ENCODE measurements at regions not wholly inside any gene's neighbourhood (a gene's known extent, or its start where the extent isn't known, plus 50 kb on each side); places are given as distances from the start of the nearest gene placed in this dataset.

DNA sequence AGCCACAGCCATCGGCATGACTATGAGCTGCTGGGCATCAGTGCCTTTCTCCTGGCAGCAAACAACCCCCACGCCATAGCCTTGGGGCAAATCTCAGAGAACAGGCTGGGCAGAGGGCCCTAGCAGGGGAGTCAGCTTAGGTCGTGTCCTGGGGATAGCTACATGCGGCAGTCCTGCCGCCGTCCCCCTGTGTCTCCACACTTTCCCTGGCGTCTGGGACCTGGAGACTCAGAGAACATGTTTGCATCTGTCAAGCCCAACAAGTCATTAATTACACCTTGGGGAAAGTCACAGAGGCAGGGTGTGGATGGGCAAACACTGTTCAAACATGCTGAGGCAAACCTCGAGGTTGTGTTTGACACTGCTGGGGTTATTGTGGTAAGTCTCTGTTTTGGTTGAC, 123.6 kb downstream of the C5orf15 start:
- no peak overlapping the region for H3K27ac Mint-ChIP-seq
- peaks cover 46% of the 10 kb centered on the region for H3K27me3 Mint-ChIP-seq (ENCODE audit: insufficient read depth)
- no peak for DNase-seq

GRCh38 chr5:133843911-133844310, 124.5 kb downstream of the C5orf15 start:
- Mint-ChIP-seq H3K27me3 (ENCODE audit: insufficient read depth) (peaks cover 43% of the 10 kb centered on the region), H3K27ac (no peak overlapping the region), H3K9me3 (no peaks in the 10 kb centered on the region), H3K4me1 (ENCODE audit: low read depth) (no peaks in the 10 kb centered on the region), H3K4me3 (no peak overlapping the region), H3K36me3 (ENCODE audit: low read depth) (no peaks in the 10 kb centered on the region)
- no peak for TF ChIP-seq CTCF (IDR thresholded peaks at IDR 0.05)
- no peak for DNase-seq

More for the DNA sequence above, 123.6 kb downstream of the C5orf15 start:
- no peaks in the 10 kb centered on the region for H3K9me3 Mint-ChIP-seq
- no peak overlapping the region for H3K4me3 Mint-ChIP-seq
- H3K36me3 Mint-ChIP-seq (ENCODE audit: low read depth), result no peaks in the 10 kb centered on the region
- H3K4me1 Mint-ChIP-seq (ENCODE audit: low read depth), result no peaks in the 10 kb centered on the region
- TF ChIP-seq CTCF (IDR thresholded peaks at IDR 0.05), result no peak

- no peak overlapping the region for H3K27ac Mint-ChIP-seq
These were observed 125.4 kb downstream of the C5orf15 start for GRCh38 chr5:133842846-133843611.

DNA sequence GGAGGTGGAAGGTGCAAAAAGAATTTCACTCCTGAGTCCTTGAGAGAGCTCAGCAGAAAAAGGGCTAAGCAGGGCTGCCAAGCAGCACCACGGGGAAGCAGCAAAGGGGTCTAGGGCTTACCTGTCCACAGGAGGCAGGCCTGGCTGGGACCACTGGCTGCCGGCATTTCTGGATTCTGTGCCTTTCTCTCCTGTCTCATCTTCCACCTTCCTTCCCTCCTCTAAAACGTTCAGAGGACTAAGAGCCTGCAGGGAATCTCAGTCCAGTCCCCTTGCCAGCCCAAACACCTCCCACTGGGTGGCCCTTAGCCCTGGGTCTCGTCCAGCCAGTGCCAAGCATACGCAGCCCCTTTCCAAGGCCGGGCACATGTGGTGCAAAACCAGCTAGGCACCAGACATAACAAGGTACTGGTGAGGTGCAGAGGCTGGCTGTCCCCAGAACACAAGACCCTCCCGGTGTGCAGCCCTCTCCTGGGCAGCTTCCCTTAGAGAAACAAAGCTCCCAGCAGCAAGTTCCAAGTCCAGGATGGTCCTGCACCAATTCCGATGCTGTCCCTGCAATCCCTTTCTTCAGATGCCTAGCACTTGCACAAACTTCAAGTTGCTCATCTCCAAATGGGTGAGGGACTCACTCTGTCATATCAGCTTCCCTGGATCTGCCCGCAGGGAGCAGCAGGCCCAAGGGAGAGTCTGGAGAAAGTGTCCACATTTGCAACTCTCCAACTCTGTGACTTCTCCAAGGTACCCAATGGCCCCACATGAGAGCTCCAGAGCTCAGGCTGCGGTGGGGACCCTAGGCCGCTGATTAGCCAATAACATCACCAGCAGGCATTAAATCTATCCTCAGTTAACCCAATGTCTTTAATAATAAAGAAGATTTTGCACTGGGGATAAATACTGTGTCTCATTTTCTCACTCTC, 126.3 kb downstream of the C5orf15 start:
- H3K4me1 Mint-ChIP-seq (ENCODE audit: low read depth), result no peaks in the 10 kb centered on the region
- no peak for DNase-seq
- H3K36me3 Mint-ChIP-seq (ENCODE audit: low read depth), result no peaks in the 10 kb centered on the region
- no peak for TF ChIP-seq CTCF (IDR thresholded peaks at IDR 0.05)
- H3K9me3 Mint-ChIP-seq, result no peaks in the 10 kb centered on the region
- H3K4me3 Mint-ChIP-seq, result no peak overlapping the region
- no peak overlapping the region for H3K27ac Mint-ChIP-seq
- peaks cover 34% of the 10 kb centered on the region for H3K27me3 Mint-ChIP-seq (ENCODE audit: insufficient read depth)

More at GRCh38 chr5:133842846-133843611, 125.4 kb downstream of the C5orf15 start:
- DNase-seq, result no peak
- Mint-ChIP-seq H3K36me3 (ENCODE audit: low read depth) (no peaks in the 10 kb centered on the region), H3K27me3 (ENCODE audit: insufficient read depth) (peaks cover 40% of the 10 kb centered on the region), H3K4me3 (no peak overlapping the region), H3K4me1 (ENCODE audit: low read depth) (no peaks in the 10 kb centered on the region), H3K9me3 (no peaks in the 10 kb centered on the region)
- TF ChIP-seq CTCF (IDR thresholded peaks at IDR 0.05), result no peak

DNA sequence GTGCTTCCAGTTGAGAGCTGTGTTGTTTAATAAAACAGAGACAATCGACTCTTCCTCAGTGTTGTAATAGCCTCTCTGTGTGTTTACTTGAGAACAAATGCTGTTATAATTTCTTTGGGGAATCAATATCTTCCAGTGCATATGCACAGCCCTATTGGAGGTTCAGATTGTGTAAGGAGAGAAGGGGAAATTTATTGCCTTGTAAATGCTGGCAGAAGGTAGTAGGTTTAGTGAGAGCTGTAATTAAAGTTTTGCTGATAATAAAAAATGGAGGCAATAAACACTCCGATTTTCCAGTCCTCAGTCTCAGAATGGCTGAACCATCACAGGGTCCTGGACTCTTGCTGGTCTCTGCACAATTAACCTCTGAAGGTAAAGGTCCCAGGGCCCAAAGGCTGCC, 128.3 kb downstream of the C5orf15 start:
- no peaks in the 10 kb centered on the region for H3K36me3 Mint-ChIP-seq (ENCODE audit: low read depth)
- H3K4me1 Mint-ChIP-seq (ENCODE audit: low read depth), result no peaks in the 10 kb centered on the region
- peaks cover 28% of the 10 kb centered on the region for H3K27me3 Mint-ChIP-seq (ENCODE audit: insufficient read depth)
- no peak overlapping the region for H3K27ac Mint-ChIP-seq
- DNase-seq, result no peak
- no peak for TF ChIP-seq CTCF (IDR thresholded peaks at IDR 0.05)
- H3K4me3 Mint-ChIP-seq, result no peak overlapping the region
- no peaks in the 10 kb centered on the region for H3K9me3 Mint-ChIP-seq
